A549 (cell line): ENCODE measurements at regions not wholly inside any gene's neighbourhood (a gene's known extent, or its start where the extent isn't known, plus 50 kb on each side); places are given as distances from the start of the nearest gene placed in this dataset.

ENCODE experiments used
- HOXA7 ChIP-seq: fragments of 250-450 bp; sonication (Bioruptor Pico); IDR thresholded peaks from 2 replicates; pipeline ENCODE4 v1.5.0; 2020; ENCODE audit warnings: mild to moderate bottlenecking, moderate library complexity
- KDM1A ChIP-seq: fragments of 200-600 bp; sonication (generic); IDR thresholded peaks from 2 replicates; pipeline ENCODE4 v1.6.1; 2016; ENCODE audit warnings: low read depth, mild to moderate bottlenecking
- PHF8 ChIP-seq: fragments of 200-600 bp; sonication (generic); IDR thresholded peaks from 2 replicates; pipeline ENCODE4 v1.6.1; 2016; ENCODE audit warnings: low read depth, mild to moderate bottlenecking, antibody characterized with exemption, moderate library complexity, borderline replicate concordance
- POLR2A ChIP-seq: IDR thresholded peaks from 2 replicates; pipeline ENCODE4 v1.6.1; 2012; ENCODE audit warnings: mild to moderate bottlenecking, low read length
- RARB ChIP-seq: fragments of 250-450 bp; sonication (Bioruptor Pico); IDR thresholded peaks from 2 replicates; pipeline ENCODE4 v1.8.0; 2021; ENCODE audit warnings: mild to moderate bottlenecking, moderate library complexity
- RCOR1 ChIP-seq: fragments of 150-350 bp; IDR thresholded peaks from 2 replicates; pipeline ENCODE4 v1.6.1; 2014; ENCODE audit warnings: antibody characterized with exemption, low read length, low read depth
- RFX5 ChIP-seq: fragments of 450-650 bp; IDR thresholded peaks from 2 replicates; pipeline ENCODE4 v1.7.1; 2014; ENCODE audit warnings: antibody characterized with exemption, mild to moderate bottlenecking, moderate library complexity
- SMC3 ChIP-seq: fragments of >200 bp; sonication (Bioruptor Twin); formaldehyde crosslinking; IDR thresholded peaks from 3 replicates; pipeline ENCODE4 v1.6.1; 2018; ENCODE audit warnings: inconsistent platforms
- TF ChIP-seq, protein P1 (sequence below): fragments of >200 bp; sonication (Bioruptor Twin); formaldehyde crosslinking; IDR thresholded peaks from 3 replicates; pipeline ENCODE4 v1.5.1; 2016
- TF ChIP-seq, protein P2 (sequence below): IDR thresholded peaks from 2 replicates; pipeline ENCODE4 v1.6.1; 2012
- TF ChIP-seq, protein P3 (sequence below): fragments of 200-600 bp; sonication (generic); IDR thresholded peaks from 2 replicates; pipeline ENCODE4 v1.6.1; 2016; ENCODE audit warnings: antibody characterized with exemption, mild to moderate bottlenecking, moderate library complexity

DNA sequence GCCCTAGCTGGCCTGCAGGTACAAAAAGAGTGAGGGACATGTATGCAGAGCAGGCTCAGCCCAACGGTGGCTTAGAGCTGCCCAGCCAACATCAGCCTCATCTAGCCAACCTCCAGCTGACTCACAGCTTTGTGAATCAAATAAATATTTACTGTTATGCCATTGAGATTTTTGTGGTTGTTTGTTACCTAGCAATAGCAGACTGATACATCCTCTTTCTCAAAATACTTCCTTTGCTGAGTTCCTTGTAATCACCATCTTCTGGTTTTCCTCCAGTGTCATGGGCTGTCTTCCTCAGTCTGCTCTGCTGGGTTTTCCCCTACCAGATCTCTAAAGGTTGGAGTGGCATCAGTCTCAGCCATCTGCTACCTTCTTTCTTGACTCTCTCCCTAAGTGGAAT is 126.6 kb upstream of the SLC1A4 start:
- TF ChIP-seq KDM1A (no peak), HOXA7 (CRISPR knock-in tag) (no peak), RFX5 (no peak), SMC3 (no peak), PHF8 (no peak), POLR2A (no peak), RCOR1 (no peak), RARB (no peak)
- TF ChIP-seq, protein P1, sequence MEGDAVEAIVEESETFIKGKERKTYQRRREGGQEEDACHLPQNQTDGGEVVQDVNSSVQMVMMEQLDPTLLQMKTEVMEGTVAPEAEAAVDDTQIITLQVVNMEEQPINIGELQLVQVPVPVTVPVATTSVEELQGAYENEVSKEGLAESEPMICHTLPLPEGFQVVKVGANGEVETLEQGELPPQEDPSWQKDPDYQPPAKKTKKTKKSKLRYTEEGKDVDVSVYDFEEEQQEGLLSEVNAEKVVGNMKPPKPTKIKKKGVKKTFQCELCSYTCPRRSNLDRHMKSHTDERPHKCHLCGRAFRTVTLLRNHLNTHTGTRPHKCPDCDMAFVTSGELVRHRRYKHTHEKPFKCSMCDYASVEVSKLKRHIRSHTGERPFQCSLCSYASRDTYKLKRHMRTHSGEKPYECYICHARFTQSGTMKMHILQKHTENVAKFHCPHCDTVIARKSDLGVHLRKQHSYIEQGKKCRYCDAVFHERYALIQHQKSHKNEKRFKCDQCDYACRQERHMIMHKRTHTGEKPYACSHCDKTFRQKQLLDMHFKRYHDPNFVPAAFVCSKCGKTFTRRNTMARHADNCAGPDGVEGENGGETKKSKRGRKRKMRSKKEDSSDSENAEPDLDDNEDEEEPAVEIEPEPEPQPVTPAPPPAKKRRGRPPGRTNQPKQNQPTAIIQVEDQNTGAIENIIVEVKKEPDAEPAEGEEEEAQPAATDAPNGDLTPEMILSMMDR = no peak
- TF ChIP-seq, protein P2, sequence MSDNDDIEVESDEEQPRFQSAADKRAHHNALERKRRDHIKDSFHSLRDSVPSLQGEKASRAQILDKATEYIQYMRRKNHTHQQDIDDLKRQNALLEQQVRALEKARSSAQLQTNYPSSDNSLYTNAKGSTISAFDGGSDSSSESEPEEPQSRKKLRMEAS = no peak
- TF ChIP-seq, protein P3, sequence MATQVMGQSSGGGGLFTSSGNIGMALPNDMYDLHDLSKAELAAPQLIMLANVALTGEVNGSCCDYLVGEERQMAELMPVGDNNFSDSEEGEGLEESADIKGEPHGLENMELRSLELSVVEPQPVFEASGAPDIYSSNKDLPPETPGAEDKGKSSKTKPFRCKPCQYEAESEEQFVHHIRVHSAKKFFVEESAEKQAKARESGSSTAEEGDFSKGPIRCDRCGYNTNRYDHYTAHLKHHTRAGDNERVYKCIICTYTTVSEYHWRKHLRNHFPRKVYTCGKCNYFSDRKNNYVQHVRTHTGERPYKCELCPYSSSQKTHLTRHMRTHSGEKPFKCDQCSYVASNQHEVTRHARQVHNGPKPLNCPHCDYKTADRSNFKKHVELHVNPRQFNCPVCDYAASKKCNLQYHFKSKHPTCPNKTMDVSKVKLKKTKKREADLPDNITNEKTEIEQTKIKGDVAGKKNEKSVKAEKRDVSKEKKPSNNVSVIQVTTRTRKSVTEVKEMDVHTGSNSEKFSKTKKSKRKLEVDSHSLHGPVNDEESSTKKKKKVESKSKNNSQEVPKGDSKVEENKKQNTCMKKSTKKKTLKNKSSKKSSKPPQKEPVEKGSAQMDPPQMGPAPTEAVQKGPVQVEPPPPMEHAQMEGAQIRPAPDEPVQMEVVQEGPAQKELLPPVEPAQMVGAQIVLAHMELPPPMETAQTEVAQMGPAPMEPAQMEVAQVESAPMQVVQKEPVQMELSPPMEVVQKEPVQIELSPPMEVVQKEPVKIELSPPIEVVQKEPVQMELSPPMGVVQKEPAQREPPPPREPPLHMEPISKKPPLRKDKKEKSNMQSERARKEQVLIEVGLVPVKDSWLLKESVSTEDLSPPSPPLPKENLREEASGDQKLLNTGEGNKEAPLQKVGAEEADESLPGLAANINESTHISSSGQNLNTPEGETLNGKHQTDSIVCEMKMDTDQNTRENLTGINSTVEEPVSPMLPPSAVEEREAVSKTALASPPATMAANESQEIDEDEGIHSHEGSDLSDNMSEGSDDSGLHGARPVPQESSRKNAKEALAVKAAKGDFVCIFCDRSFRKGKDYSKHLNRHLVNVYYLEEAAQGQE = no peak
